Islet of Langerhans (tissue), 1 donor: ENCODE measurements at regions not wholly inside any gene's neighbourhood (a gene's known extent, or its start where the extent isn't known, plus 50 kb on each side); places are given as distances from the start of the nearest gene placed in this dataset.

Experiments used
- FAIRE-seq: peaks from one replicate; lab custom pipeline; 2011; peaks lifted over from hg19 to GRCh38; lab: Jason Lieb, UNC

DNA sequence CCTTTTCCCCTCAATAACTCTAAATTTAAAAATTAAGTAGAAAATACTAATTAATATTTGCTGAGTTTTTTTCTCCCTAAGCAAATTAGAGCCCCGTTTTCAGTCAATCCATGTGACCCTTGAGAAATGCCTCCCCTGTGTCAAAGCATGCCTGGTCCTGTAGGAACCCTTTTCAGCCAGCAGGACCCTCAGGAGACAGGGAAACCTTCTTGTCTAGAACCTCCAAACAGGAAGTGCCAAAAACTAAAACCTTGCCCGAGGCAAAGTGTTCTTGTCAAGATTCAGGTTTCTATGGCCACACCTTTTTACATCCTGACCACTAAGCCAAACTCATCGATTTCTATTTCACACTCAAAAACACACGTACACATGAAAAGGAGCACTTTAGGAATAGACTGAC is 60.1 kb upstream of the NFE2L3 start:
- FAIRE-seq: no peak

DNA sequence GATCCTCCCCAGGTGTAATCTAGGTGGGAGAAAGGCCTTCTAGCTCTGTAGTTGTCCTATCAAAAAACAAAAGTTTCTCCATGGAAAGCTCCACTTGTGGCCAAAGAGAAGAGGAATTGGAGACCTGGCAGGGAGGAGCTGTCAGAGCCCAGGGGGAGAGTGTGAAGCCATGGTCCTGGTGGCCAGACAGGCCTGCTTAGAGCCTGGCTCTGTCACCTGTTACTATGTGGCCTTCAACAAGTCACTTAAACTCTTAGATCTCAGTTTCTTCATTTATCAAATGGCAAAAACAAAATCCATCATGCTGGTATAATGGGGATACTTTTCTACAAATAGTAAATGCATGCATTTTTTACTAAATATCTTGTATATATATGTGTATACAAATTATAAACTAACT is 59.0 kb upstream of the NFE2L3 start:
- FAIRE-seq: no peak

DNA sequence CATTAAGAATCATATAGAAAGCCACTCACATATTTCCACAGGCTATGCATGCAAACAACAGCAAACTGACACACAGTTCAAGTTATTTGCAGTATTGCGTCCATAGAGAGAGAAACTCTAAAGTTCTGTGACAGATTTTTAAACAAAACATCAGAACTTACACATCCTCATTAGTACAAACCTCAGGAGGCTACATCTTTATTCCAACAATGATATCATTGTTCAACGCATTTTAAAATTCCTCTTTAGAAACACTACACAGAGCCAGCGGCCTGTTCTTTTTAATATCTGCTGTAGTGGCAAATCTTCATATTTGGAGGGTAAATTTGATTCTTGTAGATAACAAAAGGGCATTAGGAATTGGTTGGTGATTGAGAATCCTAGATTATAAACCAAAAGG is 55.9 kb upstream of the NFE2L3 start:
- FAIRE-seq: no peak

DNA sequence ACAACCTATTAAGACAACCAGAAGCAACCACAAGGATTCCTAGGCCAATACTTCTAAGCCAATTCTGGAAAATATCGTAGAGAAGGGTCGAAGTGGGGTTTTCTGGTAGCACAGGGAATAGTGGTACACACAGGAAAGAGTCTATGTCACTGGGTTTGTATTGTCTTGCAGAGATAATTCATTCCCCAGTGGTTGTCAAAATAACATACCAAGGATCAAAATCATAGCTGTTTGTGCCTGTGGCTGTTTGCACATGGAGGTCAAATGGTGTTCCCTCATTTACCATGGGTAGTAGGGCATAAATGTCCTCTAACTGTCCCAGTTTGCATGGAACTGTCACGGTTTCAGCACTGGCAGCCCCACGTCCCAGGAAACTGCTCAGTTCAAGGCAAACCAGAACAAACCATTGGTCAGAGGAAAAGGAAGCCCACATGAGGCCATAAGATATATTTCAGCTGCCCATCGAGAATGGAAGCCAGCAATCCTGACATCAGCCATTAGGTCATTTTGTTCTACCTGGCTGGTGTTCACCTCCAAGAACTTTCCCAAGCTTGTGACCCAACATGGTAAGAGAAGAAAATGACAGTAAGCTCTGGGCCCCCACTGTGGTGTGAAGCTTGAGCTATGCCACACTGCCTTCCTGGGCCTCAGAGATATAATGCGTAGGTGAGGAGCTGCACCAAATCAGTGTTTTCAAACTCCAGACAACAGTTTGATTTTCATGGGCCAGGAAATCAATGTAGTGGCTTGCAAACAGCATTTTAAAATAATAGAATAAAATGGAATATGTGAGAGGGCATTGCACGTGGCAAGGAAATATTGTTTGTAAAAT is 53.9 kb upstream of the NFE2L3 start:
- FAIRE-seq: no peak

DNA sequence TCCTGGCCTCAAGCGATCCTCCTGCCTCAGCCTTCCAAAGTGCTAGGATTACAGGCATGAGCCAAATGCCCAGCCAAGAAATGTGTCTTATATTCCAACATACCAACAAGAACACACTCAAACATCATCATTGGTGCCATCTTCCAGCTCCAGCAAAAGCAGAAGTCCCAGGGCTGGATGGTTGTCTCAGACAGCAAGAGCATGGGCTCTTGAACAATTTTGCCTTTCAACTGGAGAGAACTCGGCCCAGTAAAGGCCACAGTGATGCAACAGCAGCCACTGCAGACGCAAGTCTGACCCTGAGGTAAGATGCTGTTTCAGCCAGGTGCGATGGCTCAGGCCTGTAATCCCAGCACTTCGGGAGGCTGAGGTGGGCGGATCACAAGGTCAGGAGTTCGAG is 52.8 kb upstream of the NFE2L3 start:
- no peak for FAIRE-seq

DNA sequence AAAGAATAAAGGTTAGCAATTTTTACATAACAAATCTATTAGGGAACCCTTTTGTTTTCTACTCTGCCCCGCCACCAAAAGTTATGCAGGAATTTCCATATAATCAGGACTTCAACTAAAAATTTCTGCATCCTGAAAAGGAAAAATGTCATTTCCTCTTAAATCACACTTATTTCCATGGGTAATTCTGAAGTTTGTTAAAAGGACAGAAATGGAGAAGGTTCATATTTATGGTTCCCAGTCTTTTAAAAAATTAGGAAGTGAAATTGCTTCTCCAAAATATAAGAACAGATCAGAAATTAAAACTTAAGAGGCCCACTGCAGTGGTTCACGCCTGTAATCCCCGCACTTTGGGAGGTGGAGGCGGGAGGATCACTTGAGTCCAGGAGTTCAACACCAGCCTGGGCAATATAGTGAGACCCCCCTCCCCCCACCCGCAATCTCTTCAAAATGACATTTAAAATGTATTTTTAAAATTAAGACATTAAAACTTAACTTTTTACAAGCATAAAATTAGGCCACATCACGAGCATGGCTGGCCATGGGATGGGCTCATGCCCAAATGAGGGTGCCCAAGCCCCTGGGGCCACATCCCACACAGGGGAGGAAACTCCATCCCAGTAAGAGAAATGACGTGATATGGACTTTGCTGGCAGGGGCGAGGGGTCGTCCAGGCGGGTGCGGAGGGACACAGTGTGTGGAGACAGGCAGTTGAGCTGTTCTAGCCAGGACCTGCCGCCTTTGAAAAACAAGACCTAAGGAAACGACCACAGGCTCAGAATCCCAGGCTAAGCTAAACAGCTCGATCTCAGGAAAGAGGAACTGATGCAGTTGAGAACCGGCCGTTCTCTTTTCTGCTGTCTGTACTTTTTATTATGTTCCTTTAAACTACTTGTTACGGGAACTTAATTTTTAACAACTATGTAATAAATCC is 51.3 kb upstream of the NFE2L3 start:
- no peak for FAIRE-seq

DNA sequence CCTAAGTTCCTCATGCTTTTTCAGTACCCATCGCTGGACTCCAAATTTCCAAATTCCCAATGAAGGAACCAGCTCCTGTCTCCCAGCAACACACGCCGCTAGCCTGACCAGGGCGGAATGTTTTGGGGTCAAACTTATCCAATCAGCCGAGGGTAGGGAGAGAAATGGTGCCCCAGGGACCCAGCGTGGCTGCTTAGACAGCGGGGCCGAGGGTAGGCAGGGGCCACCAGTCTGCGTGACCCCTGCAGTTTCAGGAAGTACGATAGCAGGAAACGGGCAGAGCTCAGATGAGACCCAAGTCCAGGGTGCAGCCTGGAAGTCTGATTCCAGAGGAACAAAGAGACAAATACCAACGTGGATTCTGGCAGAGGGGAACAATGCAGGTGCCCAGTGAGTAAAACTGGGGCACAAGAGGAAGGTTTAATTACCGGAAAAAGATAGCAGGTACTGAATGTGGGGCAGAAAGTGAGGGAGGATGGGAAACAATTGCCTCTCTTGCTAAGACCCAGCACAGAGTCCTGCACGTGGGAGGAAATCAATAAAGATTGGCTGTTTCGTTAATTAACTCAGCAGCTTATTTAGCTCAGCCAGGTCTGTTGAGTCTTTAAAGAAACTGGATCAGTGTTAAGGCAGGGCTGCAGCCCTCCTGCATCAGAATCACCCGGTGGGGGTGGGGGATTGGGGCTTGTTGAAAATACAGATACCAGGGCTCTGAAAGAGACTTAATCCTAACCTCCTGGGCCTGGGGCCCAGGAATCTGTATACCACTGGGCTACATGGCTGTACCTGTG is 50.4 kb upstream of the NFE2L3 start:
- no peak for FAIRE-seq

DNA sequence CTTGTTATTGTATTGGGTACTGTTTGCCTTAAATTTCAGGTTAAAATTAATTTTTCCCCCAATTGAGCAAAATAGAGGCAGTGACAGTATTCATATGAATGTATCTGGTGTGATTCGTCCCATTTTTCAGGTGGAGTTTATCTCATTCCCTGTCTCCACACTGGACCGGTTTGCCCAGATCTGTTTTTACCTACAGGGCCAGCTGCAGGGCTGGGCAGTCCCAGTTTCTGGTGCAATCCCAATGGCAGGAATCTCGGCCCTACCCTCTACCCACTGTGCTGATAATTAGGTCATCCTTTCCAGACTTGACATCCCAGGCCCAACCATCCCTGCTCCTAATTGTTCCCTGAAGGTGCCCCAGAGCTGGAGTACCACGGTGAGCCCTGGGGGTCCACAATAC is 49.8 kb upstream of the NFE2L3 start:
- FAIRE-seq: no peak
